ENCODE measurements at regions not wholly inside any gene's neighbourhood (a gene's known extent, or its start where the extent isn't known, plus 50 kb on each side); places are given as distances from the start of the nearest gene placed in this dataset.

DNA sequence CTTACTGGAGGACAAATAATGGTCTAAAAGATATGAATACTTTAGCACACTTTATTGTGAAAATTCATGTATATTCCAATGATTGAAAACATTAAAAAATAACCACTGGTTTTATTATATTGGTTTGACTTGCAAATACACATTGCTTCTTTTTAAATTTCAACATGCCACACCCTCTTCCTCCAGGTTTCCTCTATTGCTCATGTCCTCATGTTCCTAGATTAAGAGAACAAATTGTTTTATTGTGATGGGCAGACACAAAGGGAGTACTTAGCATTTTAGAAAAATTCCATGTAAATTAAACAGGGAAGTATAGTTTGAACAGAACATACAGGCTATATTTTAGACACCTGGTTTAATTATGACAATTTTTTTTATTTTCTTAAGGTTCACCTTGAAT is 230.6 kb upstream of the GPRIN3 start:
- H3K27ac ChIP-seq (ENCODE audit: low read depth, low read length): no peak overlapping the region
- no peaks in the 10 kb centered on the region for H3K4me1 ChIP-seq (ENCODE audit: control insufficient read depth, insufficient read depth, low read length)
- no peaks in the 10 kb centered on the region for H3K27me3 ChIP-seq (ENCODE audit: control insufficient read depth, insufficient read depth, low read length)
- H3K4me3 ChIP-seq (ENCODE audit: low read length): no peak overlapping the region
- H3K36me3 ChIP-seq (ENCODE audit: control insufficient read depth, insufficient read depth, low read length): no peaks in the 10 kb centered on the region
- H3K9ac ChIP-seq (ENCODE audit: low read length): no peak overlapping the region

DNA sequence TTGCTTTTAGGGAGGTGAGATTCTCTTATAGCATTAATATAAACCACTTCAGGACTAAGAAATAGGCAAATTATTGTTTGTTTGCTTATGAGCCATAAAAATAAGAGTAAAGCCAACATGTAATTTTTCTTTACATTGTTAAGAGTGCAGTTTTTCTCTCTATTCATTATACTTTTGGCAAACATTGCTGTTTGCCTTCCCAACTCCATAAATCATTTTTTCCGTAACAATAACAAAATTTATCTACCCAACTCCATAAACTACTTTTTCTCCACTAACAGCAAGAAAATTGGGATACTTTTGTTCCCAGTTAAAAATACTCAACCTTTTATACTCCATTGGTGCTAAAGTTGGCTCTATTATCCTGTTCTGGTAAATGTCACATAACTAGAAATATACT is 229.7 kb upstream of the GPRIN3 start:
- H3K4me1 ChIP-seq (ENCODE audit: control insufficient read depth, insufficient read depth, low read length): no peaks in the 10 kb centered on the region
- no peaks in the 10 kb centered on the region for H3K36me3 ChIP-seq (ENCODE audit: control insufficient read depth, insufficient read depth, low read length)
- no peak overlapping the region for H3K4me3 ChIP-seq (ENCODE audit: low read length)
- H3K9ac ChIP-seq (ENCODE audit: low read length): no peak overlapping the region
- no peak overlapping the region for H3K27ac ChIP-seq (ENCODE audit: low read depth, low read length)
- H3K27me3 ChIP-seq (ENCODE audit: control insufficient read depth, insufficient read depth, low read length): no peaks in the 10 kb centered on the region

DNA sequence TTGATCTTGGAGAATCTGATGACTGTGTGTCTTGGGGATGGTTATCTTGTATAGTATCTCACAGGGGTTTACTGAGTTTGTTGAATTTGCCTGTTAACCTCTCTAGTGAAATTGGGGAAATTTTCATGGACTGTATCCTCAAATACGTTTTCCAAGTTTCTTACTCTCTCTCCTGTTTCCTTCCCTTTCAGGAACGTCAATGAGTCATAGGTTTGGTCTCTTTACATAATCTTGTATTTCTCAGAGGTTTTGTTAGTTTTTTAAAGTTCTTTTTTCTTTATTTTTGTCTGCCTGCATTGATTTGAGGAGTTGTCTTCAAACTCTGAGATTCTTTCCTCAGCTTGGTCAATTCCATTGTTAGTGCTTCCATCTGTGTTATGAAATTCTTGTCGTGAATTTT is 227.7 kb upstream of the GPRIN3 start:
- no peak overlapping the region for H3K9ac ChIP-seq (ENCODE audit: low read length)
- H3K4me1 ChIP-seq (ENCODE audit: control insufficient read depth, insufficient read depth, low read length): no peaks in the 10 kb centered on the region
- no peaks in the 10 kb centered on the region for H3K27me3 ChIP-seq (ENCODE audit: control insufficient read depth, insufficient read depth, low read length)
- no peak overlapping the region for H3K4me3 ChIP-seq (ENCODE audit: low read length)
- H3K36me3 ChIP-seq (ENCODE audit: control insufficient read depth, insufficient read depth, low read length): no peaks in the 10 kb centered on the region
- no peak overlapping the region for H3K27ac ChIP-seq (ENCODE audit: low read depth, low read length)

DNA sequence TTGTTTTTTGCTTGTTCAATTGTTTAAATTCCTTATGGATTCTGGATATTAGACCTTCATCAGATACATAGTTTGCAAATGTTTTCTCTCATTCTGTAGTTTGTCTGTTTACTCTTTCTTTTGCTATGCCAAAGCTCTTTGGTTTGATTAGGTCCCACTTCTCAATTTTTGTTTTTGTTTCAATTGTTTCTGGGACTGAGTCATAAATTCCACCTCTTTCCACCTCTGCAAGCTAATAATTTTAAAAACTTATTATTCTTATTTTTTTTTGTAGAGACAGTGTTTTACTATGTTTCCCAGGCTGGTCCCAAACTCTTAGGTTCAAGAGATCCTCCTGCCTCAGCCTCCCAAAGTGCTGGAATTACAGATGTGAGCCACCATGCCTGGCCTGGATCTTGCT is 226.8 kb upstream of the GPRIN3 start:
- H3K4me1 ChIP-seq (ENCODE audit: control insufficient read depth, insufficient read depth, low read length): no peaks in the 10 kb centered on the region
- H3K36me3 ChIP-seq (ENCODE audit: control insufficient read depth, insufficient read depth, low read length): no peaks in the 10 kb centered on the region
- H3K27ac ChIP-seq (ENCODE audit: low read depth, low read length): no peak overlapping the region
- H3K27me3 ChIP-seq (ENCODE audit: control insufficient read depth, insufficient read depth, low read length): no peaks in the 10 kb centered on the region
- no peak overlapping the region for H3K9ac ChIP-seq (ENCODE audit: low read length)
- no peak overlapping the region for H3K4me3 ChIP-seq (ENCODE audit: low read length)

DNA sequence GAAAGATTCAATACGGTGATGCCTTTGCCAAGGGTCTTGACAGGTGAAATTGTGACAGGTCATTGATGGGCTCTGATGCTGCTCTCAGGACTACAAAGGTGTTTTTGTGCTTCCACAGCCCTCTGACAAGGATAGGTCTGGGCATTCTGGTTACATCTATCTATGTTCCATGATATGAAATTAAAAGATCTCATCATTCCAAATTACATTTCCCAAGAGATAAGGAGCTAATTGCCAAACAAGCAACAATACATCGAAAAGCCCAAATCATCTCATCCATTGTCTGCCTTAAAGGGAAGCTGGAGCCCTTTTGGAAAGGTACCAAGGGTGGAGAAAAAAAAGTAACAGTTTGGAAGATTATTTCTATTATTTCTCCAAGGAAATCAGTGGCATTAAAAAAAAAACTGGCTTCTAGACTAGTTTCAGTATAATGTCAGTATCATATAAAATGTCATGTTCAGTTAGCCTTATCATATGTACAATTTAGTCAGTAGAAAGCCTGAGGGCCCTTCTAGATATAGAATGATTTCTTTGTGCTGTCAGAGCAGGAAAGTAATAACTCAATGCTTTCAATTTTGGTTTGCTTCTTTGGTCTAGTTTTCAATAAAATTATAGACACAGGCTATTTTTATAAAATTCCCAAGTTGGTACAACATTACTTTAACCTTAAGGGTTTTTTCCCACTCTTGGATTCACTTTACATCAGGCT is 224.5 kb upstream of the GPRIN3 start:
- Histone ChIP-seq H3K27me3 (ENCODE audit: control insufficient read depth, insufficient read depth, low read length) (no peaks in the 10 kb centered on the region), H3K4me1 (ENCODE audit: control insufficient read depth, insufficient read depth, low read length) (no peaks in the 10 kb centered on the region), H3K4me3 (ENCODE audit: low read length) (no peak overlapping the region), H3K9ac (ENCODE audit: low read length) (no peak overlapping the region), H3K36me3 (ENCODE audit: control insufficient read depth, insufficient read depth, low read length) (no peaks in the 10 kb centered on the region), H3K27ac (ENCODE audit: low read depth, low read length) (no peak overlapping the region)

DNA sequence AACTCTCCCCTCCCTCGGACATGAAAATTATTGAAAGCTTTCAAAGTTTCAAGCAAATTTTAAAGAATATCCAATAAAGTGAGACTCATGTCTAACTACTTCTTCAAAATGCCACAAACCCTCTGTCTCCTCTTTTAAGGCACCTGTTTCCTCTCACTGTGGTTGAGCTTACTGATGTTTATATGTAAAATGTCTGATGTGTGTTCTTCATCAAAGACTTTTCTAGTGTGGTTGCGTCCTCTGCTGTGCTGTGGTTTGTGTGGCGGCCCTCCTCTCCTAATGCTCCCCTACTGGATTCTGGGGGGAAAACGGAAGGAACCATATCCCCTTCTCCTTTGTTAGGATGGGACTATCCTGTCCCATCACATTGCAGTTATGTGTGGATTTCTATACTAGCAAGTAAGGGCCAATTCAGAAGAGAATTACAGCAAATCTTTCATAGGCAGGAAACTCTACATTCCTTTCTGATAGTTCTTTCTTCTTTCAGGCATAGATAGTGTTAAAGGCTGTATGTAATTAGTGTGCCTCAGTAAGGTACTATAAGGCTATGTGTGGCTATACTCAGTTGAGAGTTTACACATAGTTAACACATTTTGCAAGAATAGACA is 221.0 kb upstream of the GPRIN3 start:
- Histone ChIP-seq H3K27ac (ENCODE audit: low read depth, low read length) (no peak overlapping the region), H3K36me3 (ENCODE audit: control insufficient read depth, insufficient read depth, low read length) (no peaks in the 10 kb centered on the region), H3K4me1 (ENCODE audit: control insufficient read depth, insufficient read depth, low read length) (no peaks in the 10 kb centered on the region), H3K9ac (ENCODE audit: low read length) (no peak overlapping the region), H3K27me3 (ENCODE audit: control insufficient read depth, insufficient read depth, low read length) (no peaks in the 10 kb centered on the region), H3K4me3 (ENCODE audit: low read length) (no peak overlapping the region)

DNA sequence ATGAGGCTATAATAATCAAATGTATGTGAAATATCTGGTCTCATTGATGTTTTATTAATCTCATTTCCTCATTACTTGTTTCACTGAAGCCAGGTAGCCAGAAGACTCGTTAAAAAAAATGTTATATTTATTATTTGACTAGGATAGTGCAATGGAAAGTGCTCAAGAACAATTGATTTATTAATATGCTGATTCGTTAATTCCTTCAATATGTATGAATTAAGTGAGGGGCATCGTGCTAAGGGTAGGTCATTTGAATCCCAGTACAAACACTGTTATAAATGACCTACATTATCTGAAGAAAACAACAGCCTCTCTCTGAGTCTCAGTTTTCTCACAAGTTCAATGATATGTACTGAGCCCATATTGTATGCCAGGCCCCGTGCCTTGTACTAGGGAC is 214.2 kb upstream of the GPRIN3 start:
- Histone ChIP-seq H3K4me3 (ENCODE audit: low read length) (no peak overlapping the region), H3K9ac (ENCODE audit: low read length) (no peak overlapping the region), H3K4me1 (ENCODE audit: control insufficient read depth, insufficient read depth, low read length) (no peaks in the 10 kb centered on the region), H3K27me3 (ENCODE audit: control insufficient read depth, insufficient read depth, low read length) (no peaks in the 10 kb centered on the region), H3K27ac (ENCODE audit: low read depth, low read length) (no peak overlapping the region), H3K36me3 (ENCODE audit: control insufficient read depth, insufficient read depth, low read length) (no peaks in the 10 kb centered on the region)

DNA sequence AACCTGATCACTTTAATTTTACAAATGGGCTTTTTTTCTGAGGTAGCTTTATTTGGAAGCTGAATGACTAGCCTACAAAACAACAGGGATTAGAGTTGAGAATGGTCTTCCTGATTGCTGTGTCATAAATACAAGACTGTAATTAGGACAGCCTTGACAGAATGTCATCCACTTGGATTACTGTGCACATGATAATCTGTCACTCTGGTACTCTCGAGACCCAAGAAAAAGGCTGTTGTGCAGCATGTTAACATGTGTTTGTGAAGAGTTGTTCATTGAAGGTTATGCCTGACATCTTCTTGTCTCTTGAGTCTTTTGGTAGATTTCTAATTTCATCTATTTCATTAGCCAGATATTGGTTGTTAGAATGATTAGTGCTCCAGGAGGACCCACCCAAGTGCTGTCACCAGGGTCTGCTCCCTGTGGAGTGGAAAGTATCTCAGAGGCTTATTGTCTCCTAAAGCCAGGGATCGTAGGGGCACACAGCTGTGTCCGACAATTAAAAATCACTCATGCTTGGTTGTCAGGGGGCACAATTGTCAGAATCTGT is 212.2 kb upstream of the GPRIN3 start:
- H3K9ac ChIP-seq (ENCODE audit: low read length): no peak overlapping the region
- H3K27ac ChIP-seq (ENCODE audit: low read depth, low read length): no peak overlapping the region
- H3K4me3 ChIP-seq (ENCODE audit: low read length): no peak overlapping the region
- no peaks in the 10 kb centered on the region for H3K27me3 ChIP-seq (ENCODE audit: control insufficient read depth, insufficient read depth, low read length)
- no peaks in the 10 kb centered on the region for H3K4me1 ChIP-seq (ENCODE audit: control insufficient read depth, insufficient read depth, low read length)
- H3K36me3 ChIP-seq (ENCODE audit: control insufficient read depth, insufficient read depth, low read length): no peaks in the 10 kb centered on the region

DNA sequence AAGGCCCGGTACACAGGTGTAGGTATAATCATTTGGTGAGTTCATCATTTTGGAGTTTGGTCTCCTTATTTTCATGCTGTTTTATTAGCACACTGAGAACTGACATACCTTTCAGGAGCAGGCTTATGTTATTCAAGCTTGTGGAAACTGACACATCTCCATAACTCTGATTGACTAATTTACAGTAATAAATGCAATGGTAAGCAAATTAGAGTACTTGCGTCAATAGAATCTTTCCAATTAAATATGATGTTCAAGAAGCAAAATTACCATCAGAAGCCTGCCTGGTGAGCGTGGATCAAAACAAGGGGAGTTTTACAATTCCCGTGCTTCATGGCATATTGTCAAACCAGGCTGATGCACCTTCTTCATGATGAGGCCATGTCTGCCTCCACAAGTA is 210.7 kb upstream of the GPRIN3 start:
- Histone ChIP-seq H3K36me3 (ENCODE audit: control insufficient read depth, insufficient read depth, low read length) (no peaks in the 10 kb centered on the region), H3K4me1 (ENCODE audit: control insufficient read depth, insufficient read depth, low read length) (no peaks in the 10 kb centered on the region), H3K9ac (ENCODE audit: low read length) (no peak overlapping the region), H3K27ac (ENCODE audit: low read depth, low read length) (no peak overlapping the region), H3K27me3 (ENCODE audit: control insufficient read depth, insufficient read depth, low read length) (no peaks in the 10 kb centered on the region), H3K4me3 (ENCODE audit: low read length) (no peak overlapping the region)

DNA sequence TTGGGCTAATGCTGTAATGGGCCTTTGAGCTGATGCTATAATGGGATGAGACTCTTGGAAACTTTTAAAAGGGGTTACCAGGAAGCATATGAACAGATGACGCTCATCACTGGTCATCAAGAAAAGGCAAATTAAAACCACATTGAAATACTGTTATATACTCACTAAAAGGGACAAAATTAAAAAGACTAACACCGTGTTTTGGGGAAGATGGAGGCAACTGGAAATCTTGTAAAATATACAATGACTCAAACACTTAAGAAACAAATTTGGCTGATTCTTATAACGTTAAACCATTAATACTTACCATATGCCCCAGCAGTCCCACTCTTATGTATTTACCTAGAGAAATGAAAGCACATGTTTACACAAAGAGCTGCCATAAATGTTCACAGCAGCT is 207.2 kb upstream of the GPRIN3 start:
- Histone ChIP-seq H3K27ac (ENCODE audit: low read depth, low read length) (no peak overlapping the region), H3K27me3 (ENCODE audit: control insufficient read depth, insufficient read depth, low read length) (no peaks in the 10 kb centered on the region), H3K9ac (ENCODE audit: low read length) (no peak overlapping the region), H3K36me3 (ENCODE audit: control insufficient read depth, insufficient read depth, low read length) (no peaks in the 10 kb centered on the region), H3K4me1 (ENCODE audit: control insufficient read depth, insufficient read depth, low read length) (no peaks in the 10 kb centered on the region), H3K4me3 (ENCODE audit: low read length) (no peak overlapping the region)

DNA sequence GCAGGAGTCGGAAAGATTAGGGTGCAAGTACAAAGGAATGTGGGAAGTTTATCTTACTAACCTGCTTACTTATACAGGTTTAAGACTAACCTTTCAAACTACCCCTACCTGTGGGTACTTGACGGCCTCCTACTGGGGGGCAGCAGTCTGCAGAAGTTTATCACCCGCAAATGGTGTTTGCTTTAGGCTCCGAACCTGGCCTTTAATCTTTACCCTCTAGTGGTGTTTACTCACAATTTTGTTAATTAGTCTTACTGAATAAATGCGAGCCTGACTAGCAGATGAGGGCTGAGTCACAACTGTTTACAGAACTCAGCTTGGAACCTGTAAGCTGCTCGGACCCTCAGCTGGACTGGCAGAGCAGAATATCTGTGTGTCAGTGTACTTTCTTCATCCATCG is 204.2 kb upstream of the GPRIN3 start:
- Histone ChIP-seq H3K27ac (ENCODE audit: low read depth, low read length) (no peak overlapping the region), H3K4me1 (ENCODE audit: control insufficient read depth, insufficient read depth, low read length) (no peaks in the 10 kb centered on the region), H3K4me3 (ENCODE audit: low read length) (no peak overlapping the region), H3K27me3 (ENCODE audit: control insufficient read depth, insufficient read depth, low read length) (no peaks in the 10 kb centered on the region), H3K36me3 (ENCODE audit: control insufficient read depth, insufficient read depth, low read length) (no peaks in the 10 kb centered on the region), H3K9ac (ENCODE audit: low read length) (no peak overlapping the region)

DNA sequence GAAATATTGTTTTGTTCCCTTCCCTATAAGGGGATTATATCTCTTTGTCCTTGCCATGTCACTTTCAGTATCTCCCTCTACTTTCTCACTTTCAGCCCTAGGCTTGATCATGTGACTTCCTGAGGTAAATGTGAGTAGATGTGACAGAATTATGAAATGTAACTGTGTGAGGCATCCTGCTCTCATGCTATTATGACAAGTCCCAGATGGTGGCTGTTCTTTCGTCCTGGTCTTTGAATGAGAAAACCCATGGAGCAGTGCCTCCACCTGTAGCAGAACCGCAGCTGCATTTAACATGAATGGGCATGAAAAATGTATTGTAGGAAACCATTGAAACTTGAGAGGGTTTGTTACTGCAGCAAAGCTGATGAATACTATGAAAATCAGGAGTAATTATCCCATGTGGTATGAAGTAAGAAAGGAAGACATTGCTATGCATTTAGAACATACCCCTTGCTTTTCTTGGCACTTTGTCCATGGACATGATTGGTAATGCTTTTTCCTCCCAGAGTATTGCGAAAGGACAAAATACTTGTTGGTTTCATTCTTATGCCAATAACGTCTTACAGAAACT is 202.2 kb upstream of the GPRIN3 start:
- Histone ChIP-seq H3K4me3 (ENCODE audit: low read length) (no peak overlapping the region), H3K27ac (ENCODE audit: low read depth, low read length) (no peak overlapping the region), H3K36me3 (ENCODE audit: control insufficient read depth, insufficient read depth, low read length) (no peaks in the 10 kb centered on the region), H3K4me1 (ENCODE audit: control insufficient read depth, insufficient read depth, low read length) (no peaks in the 10 kb centered on the region), H3K27me3 (ENCODE audit: control insufficient read depth, insufficient read depth, low read length) (no peaks in the 10 kb centered on the region), H3K9ac (ENCODE audit: low read length) (no peak overlapping the region)

Measured in rectal smooth muscle tissue (tissue), 1 donor.